ENCODE measurements at regions not wholly inside any gene's neighbourhood (a gene's known extent, or its start where the extent isn't known, plus 50 kb on each side); places are given as distances from the start of the nearest gene placed in this dataset.

DNA sequence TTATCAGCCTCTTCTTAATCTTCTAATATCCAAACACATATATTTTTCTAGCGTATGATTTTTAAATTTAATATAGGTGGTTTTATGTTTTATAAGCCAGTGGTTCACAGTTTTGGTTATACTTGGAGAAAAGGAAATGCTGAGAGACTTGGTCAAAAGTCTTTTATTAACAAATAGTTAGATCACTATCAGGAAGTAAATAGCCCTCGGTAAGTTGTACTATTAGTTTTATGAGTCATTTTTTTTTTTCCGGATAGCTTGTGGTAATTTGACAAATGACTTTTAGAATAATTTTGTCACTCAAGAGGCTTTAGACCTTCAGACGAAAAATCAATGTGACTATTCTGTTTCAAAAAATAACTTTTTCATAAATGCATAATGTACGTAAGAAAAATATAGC lies 232.2 kb upstream of the ROBO1 start:
- TF ChIP-seq, protein P1, sequence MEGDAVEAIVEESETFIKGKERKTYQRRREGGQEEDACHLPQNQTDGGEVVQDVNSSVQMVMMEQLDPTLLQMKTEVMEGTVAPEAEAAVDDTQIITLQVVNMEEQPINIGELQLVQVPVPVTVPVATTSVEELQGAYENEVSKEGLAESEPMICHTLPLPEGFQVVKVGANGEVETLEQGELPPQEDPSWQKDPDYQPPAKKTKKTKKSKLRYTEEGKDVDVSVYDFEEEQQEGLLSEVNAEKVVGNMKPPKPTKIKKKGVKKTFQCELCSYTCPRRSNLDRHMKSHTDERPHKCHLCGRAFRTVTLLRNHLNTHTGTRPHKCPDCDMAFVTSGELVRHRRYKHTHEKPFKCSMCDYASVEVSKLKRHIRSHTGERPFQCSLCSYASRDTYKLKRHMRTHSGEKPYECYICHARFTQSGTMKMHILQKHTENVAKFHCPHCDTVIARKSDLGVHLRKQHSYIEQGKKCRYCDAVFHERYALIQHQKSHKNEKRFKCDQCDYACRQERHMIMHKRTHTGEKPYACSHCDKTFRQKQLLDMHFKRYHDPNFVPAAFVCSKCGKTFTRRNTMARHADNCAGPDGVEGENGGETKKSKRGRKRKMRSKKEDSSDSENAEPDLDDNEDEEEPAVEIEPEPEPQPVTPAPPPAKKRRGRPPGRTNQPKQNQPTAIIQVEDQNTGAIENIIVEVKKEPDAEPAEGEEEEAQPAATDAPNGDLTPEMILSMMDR (IDR thresholded peaks at IDR 0.05) = no peak
- TF ChIP-seq POLR2A (IDR thresholded peaks at IDR 0.05) = no peak
